ENCODE measurements at regions not wholly inside any gene's neighbourhood (a gene's known extent, or its start where the extent isn't known, plus 50 kb on each side); places are given as distances from the start of the nearest gene placed in this dataset.

DNA sequence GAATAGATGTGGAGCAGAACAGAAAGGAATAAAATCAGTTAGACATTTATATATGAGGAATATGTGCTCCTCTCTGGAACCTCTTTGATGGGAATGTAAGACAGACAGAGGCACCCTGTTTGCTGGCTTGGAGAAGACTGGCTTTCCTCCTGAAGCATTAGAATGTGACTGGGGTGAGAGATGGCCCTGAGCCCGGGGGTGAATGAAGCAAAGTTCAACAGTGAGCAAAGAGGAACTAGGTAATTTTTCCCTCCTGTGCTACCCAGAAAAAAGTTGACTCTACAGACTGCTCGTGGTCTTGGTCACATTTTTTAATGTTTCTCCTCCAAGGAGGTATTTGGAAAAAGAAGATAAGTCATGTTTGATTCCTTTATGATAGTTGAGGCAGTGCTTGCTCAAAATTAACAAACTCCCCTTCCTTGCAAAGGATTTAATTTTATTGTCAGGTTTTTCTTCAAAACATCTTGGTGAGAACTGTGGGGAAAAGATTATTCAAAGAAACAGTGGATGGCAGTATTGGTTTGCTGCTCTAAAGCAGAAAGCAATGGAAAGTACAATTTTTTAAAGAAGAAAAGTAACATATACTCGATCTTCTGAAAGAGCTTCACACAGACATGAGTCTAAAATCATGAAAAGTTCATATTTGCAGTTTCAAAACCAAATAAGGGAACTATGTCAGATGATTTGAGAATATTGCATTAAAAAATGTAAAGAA, 370.4 kb upstream of the CDIN1 start:
- no peak overlapping the region for H3K4me3 ChIP-seq (ENCODE audit: low read depth, low read length)
- TF ChIP-seq, protein P1, sequence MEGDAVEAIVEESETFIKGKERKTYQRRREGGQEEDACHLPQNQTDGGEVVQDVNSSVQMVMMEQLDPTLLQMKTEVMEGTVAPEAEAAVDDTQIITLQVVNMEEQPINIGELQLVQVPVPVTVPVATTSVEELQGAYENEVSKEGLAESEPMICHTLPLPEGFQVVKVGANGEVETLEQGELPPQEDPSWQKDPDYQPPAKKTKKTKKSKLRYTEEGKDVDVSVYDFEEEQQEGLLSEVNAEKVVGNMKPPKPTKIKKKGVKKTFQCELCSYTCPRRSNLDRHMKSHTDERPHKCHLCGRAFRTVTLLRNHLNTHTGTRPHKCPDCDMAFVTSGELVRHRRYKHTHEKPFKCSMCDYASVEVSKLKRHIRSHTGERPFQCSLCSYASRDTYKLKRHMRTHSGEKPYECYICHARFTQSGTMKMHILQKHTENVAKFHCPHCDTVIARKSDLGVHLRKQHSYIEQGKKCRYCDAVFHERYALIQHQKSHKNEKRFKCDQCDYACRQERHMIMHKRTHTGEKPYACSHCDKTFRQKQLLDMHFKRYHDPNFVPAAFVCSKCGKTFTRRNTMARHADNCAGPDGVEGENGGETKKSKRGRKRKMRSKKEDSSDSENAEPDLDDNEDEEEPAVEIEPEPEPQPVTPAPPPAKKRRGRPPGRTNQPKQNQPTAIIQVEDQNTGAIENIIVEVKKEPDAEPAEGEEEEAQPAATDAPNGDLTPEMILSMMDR (IDR thresholded peaks at IDR 0.05; ENCODE audit: low read depth, low read length), result no peak

DNA sequence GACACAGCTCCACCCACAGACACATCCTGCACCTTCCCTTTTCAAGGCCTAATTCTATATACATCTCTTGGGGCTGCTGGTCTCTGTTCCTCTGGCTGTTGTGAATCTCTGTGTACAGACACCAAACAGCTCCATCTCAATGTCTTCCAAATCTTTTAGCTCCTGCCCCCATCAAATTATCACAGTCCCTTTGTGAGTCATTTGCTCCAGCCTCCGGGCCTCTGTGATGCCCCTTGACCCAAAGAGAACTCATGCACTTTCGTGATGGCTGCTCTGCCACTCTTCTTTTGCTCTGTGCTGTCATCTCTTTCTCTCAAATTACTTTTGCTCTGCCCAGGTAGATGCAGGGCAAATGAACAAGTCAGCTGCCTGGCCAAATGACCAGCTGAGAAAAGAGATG, 369.0 kb upstream of the CDIN1 start:
- no peak overlapping the region for H3K4me3 ChIP-seq (ENCODE audit: low read depth, low read length)
- TF ChIP-seq, protein P1 (IDR thresholded peaks at IDR 0.05; ENCODE audit: low read depth, low read length), result no peak

DNA sequence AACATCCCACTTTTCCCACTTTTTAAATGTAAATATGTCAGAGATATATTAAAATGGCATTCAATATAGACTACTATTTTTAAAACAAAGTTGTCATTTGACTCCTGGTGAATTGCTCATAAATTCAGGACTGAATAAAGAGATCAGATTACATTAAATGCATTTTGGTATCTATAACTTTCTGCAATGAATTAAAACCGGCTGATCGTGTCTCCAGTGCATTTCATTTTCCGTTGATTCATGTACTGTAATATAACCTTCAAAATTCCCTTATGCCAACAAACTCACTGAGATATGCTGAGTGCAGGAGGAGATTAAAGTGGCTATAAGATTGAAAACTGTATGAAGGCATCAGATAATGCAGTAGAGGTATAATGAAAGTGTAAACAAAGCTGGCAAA, 361.1 kb upstream of the CDIN1 start:
- TF ChIP-seq, protein P1 (IDR thresholded peaks at IDR 0.05; ENCODE audit: low read depth, low read length), result no peak
- no peak overlapping the region for H3K4me3 ChIP-seq (ENCODE audit: low read depth, low read length)

DNA sequence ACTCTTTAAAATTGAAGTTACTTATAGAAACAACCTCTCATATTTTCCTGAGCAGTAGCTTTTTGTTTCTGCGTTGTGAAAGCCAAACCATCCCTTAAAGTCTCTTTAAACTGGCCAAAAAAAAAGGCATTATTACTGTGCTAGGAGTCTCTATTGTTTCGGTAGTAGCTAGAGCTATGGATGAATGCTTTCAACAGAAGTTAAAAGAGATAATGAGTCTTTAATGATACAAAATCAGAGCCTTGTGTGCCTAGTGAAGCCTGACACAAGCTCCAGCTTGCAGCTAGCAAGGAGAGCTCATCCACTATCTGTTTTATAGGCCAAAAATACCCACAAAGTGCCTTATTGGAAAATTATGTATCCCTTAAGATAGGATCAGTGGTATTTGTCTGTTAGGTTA, 360.4 kb upstream of the CDIN1 start:
- TF ChIP-seq, protein P1 (IDR thresholded peaks at IDR 0.05; ENCODE audit: low read depth, low read length), result no peak
- no peak overlapping the region for H3K4me3 ChIP-seq (ENCODE audit: low read depth, low read length)

DNA sequence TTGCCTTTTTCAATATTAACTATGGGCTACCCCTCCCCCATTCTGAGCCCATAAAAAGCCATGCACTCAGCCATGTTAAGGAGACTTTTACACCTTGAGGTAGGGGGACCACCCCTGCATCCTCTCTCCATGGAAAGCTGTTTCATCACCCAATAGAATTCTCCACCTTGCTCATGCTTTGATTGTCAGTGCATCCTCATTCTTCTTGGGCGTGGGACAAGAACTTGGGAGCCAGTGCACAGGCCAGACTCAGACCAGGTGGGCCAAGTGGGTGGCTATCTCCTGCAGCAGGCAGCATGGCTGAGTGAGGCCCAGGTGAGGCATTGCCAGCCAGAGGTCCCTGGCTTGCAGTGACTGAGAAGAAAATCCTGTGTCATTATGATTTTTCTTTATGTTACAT, 357.4 kb upstream of the CDIN1 start:
- TF ChIP-seq, protein P1 (IDR thresholded peaks at IDR 0.05; ENCODE audit: low read depth, low read length), result no peak
- H3K4me3 ChIP-seq (ENCODE audit: low read depth, low read length), result no peak overlapping the region

DNA sequence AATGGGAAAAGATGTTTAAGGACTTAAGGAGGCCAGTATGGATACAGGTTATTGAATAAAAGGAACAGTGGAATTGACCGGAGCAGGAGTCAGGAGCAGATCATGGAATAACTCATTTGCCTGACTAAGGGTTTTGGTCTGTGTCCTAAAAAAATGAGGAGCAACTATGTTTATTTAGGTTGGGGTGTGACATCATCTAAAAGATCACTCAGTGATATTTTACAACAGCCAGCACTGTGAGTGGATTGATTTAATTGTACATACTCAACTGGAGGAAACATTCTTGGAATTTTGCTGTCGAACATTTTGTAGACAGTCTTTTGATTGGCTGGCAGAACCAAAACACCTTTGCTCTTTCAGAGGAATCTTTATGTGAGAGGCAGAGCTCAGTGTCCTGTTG, 348.6 kb upstream of the CDIN1 start:
- H3K4me3 ChIP-seq (ENCODE audit: low read depth, low read length), result no peak overlapping the region
- TF ChIP-seq, protein P1 (IDR thresholded peaks at IDR 0.05; ENCODE audit: low read depth, low read length), result no peak

DNA sequence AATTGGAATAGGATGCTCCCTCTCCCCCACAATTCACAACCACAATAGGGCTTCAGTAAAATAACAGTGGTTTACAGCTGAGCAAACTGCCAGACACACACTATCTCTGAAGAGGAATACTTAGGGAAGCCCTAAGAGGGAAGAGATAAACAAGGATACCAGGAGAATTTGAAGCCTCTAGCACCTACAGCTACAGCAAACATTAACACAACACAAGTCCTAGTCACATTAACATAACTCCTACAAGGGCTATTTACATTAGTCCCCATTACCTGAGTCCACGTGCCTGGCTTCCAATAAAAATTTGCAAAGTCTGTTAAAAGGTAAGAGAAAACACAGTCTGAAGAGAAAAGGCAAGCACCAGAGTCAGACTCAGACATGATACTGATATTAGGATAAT, 346.9 kb upstream of the CDIN1 start:
- TF ChIP-seq, protein P1 (IDR thresholded peaks at IDR 0.05; ENCODE audit: low read depth, low read length), result no peak
- no peak overlapping the region for H3K4me3 ChIP-seq (ENCODE audit: low read depth, low read length)

Measured in WI38 (cell line).